ENCODE measurements at regions not wholly inside any gene's neighbourhood (a gene's known extent, or its start where the extent isn't known, plus 50 kb on each side); places are given as distances from the start of the nearest gene placed in this dataset.

DNA sequence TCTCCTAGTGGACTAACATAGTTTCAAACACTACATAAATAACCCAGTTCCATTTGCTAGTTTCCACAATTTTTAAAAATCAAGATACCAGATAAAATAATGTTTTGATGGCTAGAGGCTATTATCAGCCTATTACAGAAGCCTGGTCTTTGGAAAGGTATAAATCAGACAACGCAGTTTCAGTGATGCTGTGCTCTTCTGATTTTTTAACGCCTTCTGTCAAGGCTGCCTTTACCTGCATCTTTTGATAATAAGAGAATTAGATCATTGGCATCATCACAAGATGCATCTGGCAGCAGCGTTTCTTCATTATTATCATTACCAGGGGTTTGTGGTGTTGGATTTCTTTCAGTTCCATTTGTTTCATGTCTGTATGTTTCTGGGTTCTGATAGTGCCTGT lies 268.7 kb downstream of the MTX2 start:
- no peak for DNase-seq

DNA sequence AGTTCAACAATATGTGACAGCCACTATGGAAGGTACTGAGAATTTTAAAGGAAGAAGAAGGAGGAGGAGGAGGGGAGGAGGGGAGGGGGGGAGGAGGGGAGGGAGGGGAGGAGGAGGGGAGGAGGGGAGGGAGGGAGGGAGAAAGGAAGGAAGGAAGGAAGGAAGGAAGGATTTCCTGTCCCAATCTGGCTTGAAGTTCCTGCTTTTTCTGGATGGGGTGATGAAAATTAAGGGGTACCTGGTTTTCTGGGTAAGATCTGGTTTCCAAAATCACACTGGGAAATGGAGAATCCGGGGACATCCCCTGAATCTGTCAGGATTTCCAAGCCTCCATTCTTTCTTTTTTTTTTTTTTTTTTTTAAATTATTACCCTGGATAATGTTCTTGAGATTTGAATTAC lies 271.8 kb downstream of the MTX2 start:
- DNase-seq = no peak

More for the DNA sequence above, 268.7 kb downstream of the MTX2 start:
- Histone ChIP-seq H3K9me3 (no peaks in the 10 kb centered on the region), H3K27me3 (no peaks in the 10 kb centered on the region), H3K36me3 (no peaks in the 10 kb centered on the region), H3K4me3 (no peak overlapping the region)

DNA sequence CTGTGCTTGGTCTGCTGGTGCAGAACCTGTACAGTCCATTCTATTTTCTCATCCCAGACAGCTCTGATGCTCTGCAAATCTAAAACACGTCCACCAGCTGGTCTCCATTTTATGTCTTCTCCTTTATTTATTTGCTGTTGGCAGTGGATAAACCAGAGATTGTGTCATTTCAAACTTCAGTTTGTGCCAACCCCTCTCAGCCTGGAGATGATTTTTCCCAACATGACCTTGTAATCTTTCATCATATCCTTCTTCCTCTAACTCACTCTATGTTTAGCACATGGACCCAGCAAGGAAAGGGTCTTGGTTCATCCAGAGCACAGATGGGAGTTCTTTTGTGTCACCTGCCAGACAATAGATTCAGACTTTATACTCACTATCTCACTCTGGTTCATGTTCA lies 273.2 kb downstream of the MTX2 start:
- H3K4me3 ChIP-seq = no peak overlapping the region
- no peaks in the 10 kb centered on the region for H3K27me3 ChIP-seq
- H3K9me3 ChIP-seq = no peaks in the 10 kb centered on the region
- H3K36me3 ChIP-seq = no peaks in the 10 kb centered on the region
- no peak for DNase-seq

More for the DNA sequence above, 271.8 kb downstream of the MTX2 start:
- H3K4me3 ChIP-seq = no peak overlapping the region
- no peaks in the 10 kb centered on the region for H3K36me3 ChIP-seq
- H3K9me3 ChIP-seq = no peaks in the 10 kb centered on the region
- no peaks in the 10 kb centered on the region for H3K27me3 ChIP-seq

DNA sequence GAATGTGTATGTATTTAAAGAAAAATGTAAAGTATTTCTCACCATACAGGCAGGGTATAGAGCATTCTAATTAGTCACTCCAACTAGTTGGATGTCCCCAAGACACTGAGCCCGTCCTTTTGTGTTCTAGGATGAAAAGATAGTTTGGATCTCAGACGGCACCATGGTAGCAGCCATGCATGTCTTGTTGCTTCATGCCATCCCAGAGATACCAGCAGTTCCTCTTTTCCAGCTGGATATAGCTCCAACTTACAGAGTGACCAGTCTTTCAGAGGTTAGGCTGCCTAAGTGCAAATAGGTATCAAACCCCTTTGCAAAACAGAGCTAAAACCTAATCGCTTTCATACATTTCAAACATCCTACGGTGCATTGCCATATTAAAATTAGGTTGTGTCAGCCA lies 275.3 kb downstream of the MTX2 start:
- no peak for DNase-seq
- Histone ChIP-seq H3K9me3 (no peaks in the 10 kb centered on the region), H3K36me3 (no peaks in the 10 kb centered on the region), H3K27me3 (no peaks in the 10 kb centered on the region), H3K4me3 (no peak overlapping the region)

DNA sequence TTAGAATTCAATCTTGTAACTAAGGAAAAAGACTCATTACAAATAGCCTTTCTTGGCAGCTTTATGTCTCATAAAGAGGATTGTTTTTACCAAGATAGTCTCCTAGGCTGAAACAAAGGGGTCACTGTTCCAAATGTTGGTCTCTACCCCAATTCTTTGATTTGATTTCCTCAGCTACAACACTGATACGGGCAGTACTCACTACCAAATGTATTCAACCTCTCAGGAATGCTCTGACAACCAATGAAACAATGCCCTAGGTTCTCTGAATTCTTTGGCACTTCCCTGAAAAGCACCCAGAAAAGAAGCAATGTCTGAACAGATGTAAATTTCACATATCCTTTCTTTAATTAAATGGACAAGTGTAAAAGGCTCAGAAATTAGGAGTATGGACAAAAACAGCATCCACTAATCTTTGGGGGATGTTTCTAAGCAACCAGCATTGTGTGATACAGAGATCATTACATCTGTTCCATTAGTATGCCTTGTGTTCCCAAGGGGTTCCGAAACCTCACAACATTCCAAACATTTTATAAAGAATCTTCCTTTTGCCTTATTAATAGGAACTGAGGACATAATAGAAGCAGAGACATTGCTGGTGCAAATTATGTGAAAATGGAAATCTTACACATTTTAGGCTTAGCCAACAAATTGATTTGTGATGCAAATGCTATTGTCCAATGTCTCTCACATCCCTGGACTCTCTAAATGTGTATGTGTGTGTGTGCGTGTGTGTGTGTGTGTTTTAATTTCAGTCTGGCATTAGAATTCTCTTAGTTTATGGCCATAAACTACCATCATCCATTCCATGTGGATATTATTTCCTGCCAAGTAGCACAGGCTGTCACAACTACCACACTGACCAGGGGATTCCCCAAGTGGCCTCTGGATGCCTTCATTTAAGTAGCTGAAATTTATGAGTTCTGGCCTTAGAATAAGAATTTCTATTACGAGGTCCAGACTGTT lies 276.0 kb downstream of the MTX2 start:
- DNase-seq = no peak
- Histone ChIP-seq H3K4me3 (no peak overlapping the region), H3K9me3 (no peaks in the 10 kb centered on the region), H3K27me3 (no peaks in the 10 kb centered on the region), H3K36me3 (no peaks in the 10 kb centered on the region)

DNA sequence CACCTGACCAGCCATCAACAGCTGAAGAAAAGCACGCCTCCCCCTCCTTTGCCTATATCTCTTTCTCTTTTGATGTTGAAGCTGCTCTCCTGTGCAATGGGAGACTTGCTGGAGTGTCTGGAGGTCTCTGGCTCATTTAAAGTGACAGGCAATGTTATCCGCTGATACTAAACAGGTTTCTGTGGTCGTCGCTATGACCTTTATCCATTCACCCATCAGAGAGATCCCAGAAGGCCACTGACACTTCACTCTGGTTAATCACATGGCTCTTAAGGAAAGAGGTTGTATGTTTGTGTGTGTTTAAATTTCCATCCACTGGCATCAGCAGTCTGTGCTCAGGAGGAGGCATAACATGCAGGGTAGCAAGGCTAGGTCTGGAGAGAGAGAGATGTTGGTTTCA lies 277.3 kb downstream of the MTX2 start:
- Histone ChIP-seq H3K27me3 (no peaks in the 10 kb centered on the region), H3K9me3 (no peaks in the 10 kb centered on the region), H3K4me3 (no peak overlapping the region), H3K36me3 (no peaks in the 10 kb centered on the region)
- DNase-seq = no peak

DNA sequence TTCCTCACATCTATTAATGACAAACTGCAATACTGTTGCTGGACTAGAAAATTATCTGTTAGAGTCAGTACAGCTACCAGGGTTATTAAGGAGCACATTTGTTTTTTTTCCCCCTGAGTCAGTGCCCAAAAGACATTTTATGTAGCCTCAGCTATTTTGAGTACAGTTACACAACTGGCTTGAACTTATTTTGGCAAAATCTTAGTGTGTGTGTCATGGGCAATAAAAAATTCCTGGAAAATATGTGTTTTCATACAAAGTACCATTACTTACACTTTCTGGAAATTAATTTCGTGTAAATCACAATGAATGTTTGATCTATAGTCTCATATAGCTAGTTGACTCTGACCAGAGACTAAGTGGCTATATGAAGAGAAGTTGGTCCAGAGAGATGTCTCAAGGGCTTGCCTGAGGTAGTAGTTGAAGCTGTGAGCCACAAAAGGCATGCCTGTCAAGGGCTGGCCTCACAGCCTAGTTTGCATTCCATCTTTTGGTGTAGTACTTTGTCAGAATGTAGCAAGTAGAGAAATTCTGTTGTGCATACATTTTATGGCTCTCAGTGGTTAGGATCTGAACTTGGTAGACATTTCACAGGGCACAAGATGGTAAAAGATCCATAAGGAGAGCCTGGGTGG lies 283.4 kb downstream of the MTX2 start:
- Histone ChIP-seq H3K9me3 (no peaks in the 10 kb centered on the region), H3K36me3 (no peaks in the 10 kb centered on the region), H3K27me3 (no peaks in the 10 kb centered on the region), H3K4me3 (no peak overlapping the region)
- DNase-seq = peak; percentile 47

DNA sequence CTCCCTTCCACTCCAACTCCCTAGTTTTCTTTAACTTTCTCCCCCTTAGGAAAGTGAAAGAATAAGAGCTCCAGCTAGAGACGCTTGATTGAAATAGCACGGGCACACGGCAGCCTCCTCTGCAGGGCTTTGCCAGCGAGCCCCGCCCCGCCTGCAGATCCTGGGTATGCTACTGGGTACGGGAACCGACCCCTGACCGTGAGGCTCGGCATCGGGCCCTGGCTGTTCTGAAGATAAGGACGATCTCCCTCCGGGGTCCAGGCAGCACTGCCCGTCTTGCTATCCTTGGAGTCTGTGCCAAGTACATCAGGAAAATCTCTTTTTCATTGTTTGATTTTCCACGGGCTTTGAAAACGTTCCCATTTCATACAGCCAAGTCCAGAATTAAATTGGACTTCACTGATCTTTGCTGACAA lies 284.5 kb downstream of the MTX2 start:
- peak; percentile 86 for DNase-seq
- H3K27me3 ChIP-seq = no peaks in the 10 kb centered on the region
- H3K36me3 ChIP-seq = no peaks in the 10 kb centered on the region
- H3K9me3 ChIP-seq = no peaks in the 10 kb centered on the region
- H3K4me3 ChIP-seq = peak overlapping the region; percentile 20

DNA sequence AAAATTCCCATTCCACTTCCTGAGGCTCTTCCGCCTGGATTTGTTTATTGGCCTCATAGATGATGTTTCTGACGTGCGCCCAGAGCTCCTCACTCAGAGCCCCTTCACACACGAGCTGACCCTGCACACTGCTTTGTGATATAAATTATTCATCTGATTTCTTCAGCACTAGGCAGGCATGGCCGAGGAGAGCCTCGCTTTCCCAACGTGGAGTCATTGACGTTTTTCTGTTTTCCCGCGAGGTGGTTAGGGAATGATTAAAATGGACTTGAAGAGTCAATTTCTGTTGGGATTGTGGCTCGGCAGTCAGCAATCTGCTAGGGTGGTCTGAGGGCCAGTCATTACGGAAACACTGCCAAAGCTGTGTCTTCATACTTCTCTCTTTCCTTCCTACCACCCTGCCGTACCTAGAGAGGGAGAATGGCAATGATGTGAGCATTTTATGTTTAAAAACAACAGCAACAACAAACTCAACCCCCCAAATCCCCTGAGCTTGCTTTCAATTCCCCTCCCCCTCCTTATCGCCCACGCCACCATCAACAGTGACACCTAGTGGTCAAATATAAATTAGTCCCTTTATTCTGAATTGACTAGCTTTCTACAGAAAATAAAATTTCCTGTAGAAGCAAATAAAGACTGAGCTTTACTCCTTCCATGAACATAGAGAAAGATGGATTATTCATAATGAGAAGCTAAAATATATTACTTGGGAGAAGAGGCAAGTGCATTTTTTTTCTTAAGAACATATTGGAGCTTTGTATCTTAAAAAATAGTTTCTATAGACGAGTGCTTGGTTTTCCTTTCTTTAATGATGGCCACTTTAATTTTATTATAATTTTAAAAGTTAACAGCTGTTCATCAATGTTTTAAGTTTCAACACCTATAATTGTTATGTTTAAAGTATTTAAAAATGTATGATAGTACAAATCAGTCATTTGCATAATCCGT lies 285.1 kb downstream of the MTX2 start:
- DNase-seq = peak; percentile 9

DNA sequence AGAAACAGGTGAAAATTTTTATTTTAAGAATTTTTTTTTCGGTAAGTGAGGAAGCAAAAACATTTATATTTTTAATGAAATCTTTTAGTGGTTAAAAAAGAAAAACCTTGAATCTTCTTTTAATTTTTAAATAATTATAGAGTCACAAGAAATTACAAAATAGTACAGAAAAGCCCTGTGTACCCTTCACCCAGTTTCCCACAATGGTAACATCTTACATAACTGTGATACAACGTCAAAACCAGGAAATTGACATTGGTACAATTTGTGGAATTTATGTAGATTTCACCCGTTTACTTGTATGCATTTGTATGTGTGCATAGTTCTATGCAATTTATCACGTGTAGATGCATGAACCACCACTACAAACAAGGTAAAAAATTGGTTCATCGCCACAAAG lies 285.9 kb downstream of the MTX2 start:
- H3K36me3 ChIP-seq = no peaks in the 10 kb centered on the region
- no peak overlapping the region for H3K4me3 ChIP-seq
- no peak for DNase-seq
- H3K9me3 ChIP-seq = no peaks in the 10 kb centered on the region
- no peaks in the 10 kb centered on the region for H3K27me3 ChIP-seq

More for the DNA sequence above, 285.1 kb downstream of the MTX2 start:
- Histone ChIP-seq H3K4me3 (peak overlapping the region; percentile 20), H3K9me3 (no peaks in the 10 kb centered on the region), H3K36me3 (no peaks in the 10 kb centered on the region), H3K27me3 (no peaks in the 10 kb centered on the region)

DNA sequence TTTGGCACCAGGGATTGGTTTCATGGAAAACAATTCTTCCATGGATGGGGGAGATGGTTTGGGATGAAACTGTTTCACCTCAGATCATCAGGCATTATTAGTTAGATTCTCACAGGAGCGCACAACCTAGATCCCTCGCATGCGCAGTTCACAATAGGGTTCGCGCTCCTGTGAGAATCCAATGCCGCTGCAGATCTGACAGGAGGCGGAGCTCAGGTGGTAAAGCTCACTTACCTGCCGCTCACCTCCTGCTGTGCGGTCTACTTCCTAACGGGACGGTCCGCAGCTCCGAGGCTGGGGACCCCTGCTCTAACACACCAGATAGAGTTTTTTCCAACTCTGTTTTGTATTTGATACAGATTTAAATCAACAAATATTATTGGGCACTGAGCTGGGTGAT lies 286.5 kb downstream of the MTX2 start:
- DNase-seq = no peak
- no peaks in the 10 kb centered on the region for H3K27me3 ChIP-seq
- no peak overlapping the region for H3K4me3 ChIP-seq
- no peaks in the 10 kb centered on the region for H3K9me3 ChIP-seq
- H3K36me3 ChIP-seq = no peaks in the 10 kb centered on the region

DNA sequence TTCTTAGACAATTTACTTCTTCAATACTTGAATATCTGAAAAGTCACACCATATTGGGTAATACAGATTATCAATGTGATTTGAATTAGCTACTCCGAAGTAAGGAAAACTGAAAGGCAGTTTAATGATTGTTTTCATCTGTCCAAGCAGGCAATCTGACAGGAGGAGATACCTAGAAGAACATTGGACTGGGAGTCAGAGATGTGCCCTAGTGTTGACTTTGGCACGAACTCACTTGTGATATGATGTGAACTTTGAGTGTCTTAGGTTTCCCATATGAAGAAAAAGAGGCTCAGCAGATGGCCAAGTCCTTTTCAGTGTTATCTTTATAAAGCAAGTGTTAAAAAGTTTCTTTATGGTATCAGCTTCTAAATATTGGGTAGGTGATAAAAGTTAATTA lies 287.1 kb downstream of the MTX2 start:
- no peak for DNase-seq
- H3K36me3 ChIP-seq = no peaks in the 10 kb centered on the region
- no peaks in the 10 kb centered on the region for H3K9me3 ChIP-seq
- H3K27me3 ChIP-seq = no peaks in the 10 kb centered on the region
- no peak overlapping the region for H3K4me3 ChIP-seq

DNA sequence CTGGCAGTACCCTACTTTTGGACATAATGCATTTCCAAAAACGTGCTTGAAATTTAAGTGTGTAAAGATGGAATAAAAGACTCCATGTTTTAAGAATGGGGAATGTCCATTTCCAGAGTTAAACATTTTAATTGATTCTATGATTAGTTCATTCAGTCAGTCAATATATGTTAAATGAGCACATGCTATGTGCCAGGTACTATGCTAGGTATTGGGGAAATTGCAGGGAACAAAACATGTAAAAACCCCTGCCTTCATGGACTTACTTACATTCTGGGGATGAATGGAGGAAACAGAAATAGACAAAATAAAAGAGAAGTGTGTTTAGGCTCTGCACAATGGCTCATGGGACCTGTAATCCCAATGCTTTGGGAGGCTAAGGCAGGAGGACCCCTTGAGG lies 288.6 kb downstream of the MTX2 start:
- DNase-seq = no peak
- Histone ChIP-seq H3K36me3 (no peaks in the 10 kb centered on the region), H3K9me3 (no peaks in the 10 kb centered on the region), H3K27me3 (no peaks in the 10 kb centered on the region), H3K4me3 (no peak overlapping the region)

DNA sequence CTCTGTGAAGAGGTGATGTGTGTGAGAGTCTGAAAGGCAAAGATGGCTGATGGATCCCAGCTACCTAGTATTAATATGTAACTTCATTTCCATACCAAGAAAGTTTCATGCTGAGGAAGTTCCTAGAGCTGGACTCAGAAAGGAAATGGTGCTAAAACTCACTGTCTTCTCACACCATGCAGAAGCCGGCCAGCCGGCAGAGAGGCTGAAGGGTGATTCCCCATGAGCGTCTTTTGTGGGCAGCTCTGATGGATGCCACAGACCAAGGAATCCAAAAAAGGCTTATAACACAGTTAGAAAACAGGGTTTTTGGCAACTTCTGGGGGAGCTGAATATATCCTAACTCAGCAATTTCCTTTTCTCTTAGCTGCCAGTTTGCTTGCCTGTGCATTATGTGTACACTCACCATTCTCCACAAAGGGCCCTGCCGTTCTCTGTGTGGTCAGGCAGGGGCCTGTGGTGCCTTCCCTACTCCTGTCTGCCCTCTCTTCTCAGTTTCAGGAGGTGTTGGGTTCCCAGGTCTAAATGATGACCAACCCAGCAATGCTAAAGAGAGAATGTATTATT lies 289.4 kb downstream of the MTX2 start:
- Histone ChIP-seq H3K36me3 (no peaks in the 10 kb centered on the region), H3K4me3 (no peak overlapping the region), H3K9me3 (no peaks in the 10 kb centered on the region), H3K27me3 (no peaks in the 10 kb centered on the region)
- no peak for DNase-seq

DNA sequence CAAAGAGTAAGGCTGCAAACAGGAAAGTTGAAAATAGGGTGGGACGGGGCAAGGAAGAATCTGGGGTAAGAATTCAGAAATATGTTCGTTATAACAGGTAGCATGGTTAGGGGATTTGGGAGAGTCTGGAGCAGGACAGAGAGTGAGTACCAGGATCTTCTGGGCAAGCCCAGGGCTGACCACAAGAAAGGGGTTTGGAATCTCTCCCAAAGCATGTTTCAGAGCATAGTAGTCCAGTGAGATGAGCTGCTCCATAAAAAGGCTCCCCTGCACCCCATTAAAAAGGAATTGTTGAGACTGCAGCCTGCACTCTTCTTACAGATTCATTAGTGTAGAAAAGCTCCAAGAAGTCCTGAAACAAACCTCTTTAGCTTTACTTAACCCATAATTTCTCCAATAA lies 291.1 kb downstream of the MTX2 start:
- no peaks in the 10 kb centered on the region for H3K27me3 ChIP-seq
- no peaks in the 10 kb centered on the region for H3K9me3 ChIP-seq
- no peak overlapping the region for H3K4me3 ChIP-seq
- no peaks in the 10 kb centered on the region for H3K36me3 ChIP-seq
- no peak for DNase-seq

DNA sequence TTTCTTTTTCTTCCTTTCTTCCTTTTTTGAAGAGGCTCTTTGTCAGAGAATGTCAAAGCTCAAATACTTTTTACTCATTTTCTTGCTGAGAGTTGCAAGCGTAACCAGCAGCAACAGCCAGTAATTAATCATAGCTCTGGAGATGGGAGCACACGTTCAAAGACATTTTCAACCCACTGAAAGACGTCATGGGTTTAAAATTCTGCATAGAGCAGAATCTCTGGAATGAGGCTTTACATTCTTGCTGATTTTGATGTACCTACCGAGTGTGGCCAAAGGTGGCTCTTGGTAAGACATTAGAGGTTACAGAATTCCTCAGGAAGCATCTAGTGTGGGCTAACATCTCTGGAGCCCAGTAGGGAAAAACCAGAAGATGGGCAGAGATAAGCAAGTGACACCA lies 292.5 kb downstream of the MTX2 start:
- Histone ChIP-seq H3K9me3 (no peaks in the 10 kb centered on the region), H3K27me3 (no peaks in the 10 kb centered on the region), H3K36me3 (no peaks in the 10 kb centered on the region), H3K4me3 (no peak overlapping the region)
- DNase-seq = no peak
